ENCODE measurements at regions not wholly inside any gene's neighbourhood (a gene's known extent, or its start where the extent isn't known, plus 50 kb on each side); places are given as distances from the start of the nearest gene placed in this dataset.
A peak's percentile ranks its signal among the peaks of the same experiment; 100 is the strongest.
"Not testable (repeated sequence)": the region's sequence is repeated elsewhere in the genome, so short reads cannot be mapped to it uniquely, and the experiment has no call there.

DNA sequence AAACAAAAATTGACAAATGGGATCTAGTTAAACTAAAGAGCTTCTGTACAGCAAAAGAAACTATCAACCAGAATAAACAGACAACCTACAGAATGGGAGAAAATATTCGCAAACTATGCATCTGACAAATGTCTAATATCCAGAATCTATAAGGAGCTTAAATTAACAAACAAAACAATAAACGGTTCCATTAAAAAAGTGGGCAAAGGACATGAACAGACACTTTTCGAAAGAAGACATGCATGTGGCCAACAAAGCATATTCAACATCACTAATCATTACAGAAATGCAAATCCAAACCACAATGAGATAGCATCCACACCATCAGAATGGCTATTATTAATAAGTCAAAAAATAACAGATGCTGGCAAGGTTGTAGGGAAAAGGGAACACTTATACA lies 50.5 kb upstream of the MED13L start:
- DNase-seq = not testable (repeated sequence)

DNA sequence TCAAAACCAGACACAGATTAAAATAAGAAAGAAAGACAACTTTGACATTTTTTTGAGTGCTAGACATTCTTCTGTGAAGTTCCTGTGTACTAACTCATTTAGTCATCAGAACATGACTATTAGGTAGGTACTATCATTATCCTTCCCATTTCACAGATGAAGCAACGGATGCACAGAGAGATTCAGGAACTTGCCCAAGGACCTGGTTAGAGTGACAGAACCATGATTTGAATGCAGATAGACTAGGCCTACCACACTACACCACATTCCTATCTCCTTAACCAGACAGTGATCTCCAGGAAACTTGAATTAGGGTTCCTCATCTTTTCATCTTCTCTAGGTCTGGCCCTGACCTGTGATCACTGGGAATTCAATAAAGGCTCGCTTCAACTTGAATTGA lies 54.4 kb upstream of the MED13L start:
- DNase-seq = no peak

DNA sequence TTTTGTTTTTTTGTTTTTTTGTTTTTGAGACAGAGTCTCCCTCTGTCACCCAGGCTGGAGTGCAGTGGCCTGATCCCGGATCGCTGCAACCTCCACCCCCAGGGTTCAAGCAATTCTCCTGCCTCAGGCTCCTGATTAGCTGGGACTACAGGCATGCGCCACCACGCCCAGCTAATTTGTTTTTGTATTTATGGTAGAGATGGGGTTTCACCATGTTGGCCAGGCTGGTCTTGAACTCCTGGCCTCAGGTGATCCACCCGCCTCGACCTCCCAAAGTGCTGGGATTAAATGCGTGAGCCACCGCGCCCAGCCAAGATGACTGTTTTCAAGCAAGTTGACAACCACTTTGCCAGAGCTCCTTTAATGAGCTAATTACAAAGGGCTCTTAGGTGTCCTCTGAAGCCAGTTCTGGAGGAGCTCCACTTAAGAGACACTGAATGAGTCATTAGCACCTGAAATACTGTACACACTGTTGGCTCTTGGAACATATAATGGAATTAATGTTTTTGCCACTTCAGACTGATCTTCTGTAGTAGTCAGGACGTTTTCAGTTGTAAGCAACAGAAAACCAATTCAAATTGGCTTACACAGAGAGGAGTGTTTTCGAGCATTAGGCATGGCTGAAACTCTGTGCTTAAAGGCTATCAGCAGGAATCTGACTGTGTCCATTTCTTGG lies 55.4 kb upstream of the MED13L start:
- DNase-seq = no peak

DNA sequence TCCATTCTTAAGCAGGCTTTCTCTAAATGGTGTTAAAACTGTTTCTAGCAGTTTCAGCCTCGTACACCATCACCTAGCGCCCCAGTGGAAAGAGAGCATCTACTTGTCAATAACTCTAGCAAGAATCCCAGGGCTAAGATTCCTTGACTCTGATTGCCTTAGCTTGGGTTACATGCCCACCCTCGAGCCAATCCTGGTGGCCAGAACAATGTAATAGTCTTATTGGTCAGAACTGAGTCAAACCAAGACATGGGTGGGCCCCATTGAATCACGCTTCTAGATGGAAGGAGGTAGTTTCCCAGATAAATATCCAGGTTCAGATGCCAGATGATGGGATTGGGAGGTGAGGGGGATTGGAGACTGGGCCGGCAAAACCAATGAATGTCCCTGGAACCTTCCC lies 55.9 kb upstream of the MED13L start:
- DNase-seq = no peak

DNA sequence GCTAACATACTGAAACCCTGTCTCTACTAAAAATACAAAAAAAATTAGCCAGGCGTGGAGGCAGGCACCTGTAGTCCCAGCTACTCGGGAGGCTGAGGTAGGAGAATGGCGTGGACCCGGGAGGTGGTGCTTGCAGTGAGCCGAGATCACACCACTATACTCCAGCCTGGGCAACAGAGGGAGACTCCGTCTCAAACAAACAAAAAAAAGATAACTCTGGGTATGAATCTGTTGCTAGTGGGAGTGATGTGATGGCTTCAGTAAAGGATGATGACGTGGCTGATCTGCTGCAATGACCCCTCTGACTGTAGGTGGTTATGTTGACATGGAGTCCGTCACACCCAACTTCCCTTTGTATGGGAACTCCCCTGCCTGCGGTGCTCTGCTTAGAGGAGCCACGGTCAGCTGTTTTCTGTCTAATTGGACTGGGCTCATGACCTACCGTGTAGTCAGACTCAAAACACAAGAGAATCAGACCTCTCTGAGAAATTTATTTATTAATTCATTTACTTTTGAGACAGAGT lies 59.1 kb upstream of the MED13L start:
- no peak for DNase-seq

DNA sequence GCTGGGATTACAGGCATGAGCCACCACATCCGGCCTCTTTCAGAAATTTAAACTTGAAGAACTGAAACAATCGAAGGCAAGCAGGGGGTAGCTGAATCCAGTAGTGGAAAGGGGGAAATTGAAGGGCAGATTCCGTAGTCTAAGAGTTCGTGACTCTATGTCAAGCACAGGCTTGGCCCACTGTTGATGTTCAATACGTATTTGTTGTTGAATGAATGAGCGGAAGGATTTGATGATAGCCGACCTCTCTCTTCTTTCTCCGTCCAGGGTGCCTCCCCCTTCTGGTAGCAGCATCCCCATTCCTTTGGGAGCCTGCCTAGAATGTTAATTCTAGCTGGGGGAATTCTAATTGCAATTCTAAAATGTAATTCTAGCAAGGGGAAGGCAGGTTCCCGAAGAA lies 59.8 kb upstream of the MED13L start:
- no peak for DNase-seq

DNA sequence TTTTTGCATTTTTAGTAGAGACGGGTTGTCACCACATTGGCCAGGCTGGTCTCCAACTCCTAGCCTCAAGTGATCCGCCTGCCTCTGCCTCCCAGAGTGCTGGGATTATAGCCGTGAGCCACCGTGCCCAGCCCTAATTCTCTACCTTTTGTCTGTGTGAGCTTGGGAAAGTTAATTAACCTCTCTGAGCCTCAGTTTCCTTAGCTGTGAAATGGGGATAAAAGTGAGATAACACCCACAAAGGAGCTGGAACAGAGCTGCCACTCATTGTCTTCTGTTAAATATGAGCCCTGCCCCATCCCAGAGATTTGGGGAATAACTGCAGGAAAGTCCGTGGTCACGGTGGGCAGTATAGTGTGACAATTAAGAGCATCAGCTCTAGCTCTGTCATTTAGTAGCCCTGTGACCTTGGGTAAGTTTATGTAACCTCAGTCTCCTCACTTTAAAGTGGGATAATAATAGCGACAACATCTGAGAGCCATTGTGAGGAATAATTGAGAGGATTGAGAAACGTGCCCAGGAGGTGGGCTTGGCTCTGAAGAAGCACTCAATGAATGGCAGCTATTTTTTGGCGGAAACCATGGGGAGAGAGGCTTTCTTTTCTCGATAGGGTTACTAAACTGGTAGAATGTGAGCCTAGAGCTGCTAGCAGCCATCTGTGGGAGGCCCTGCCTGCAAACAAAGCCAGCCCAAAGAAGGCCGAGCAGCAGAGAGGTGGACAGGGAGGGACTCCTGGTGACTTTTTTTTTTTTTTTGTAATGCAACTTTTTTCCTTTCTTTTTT lies 60.8 kb upstream of the MED13L start:
- DNase-seq = no peak

DNA sequence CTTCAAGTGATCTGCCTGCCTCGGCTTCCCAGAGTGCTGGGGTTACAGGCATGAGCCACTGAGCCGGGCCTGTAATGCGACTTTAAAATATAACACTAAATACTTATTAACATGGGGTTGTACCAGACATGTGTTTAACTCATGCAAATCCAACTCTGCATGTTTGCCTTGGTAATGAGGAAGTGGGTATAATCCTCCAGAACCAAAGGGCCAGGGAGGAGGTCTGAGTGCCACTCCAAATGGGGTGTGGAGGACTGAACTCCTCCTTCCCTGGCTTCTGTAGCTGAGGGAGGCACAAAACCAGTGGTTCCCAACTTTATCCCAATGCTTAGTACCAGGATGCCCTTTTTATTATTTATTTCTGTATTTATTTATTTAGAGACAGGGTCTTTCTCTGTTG lies 61.6 kb upstream of the MED13L start:
- no peak for DNase-seq

DNA sequence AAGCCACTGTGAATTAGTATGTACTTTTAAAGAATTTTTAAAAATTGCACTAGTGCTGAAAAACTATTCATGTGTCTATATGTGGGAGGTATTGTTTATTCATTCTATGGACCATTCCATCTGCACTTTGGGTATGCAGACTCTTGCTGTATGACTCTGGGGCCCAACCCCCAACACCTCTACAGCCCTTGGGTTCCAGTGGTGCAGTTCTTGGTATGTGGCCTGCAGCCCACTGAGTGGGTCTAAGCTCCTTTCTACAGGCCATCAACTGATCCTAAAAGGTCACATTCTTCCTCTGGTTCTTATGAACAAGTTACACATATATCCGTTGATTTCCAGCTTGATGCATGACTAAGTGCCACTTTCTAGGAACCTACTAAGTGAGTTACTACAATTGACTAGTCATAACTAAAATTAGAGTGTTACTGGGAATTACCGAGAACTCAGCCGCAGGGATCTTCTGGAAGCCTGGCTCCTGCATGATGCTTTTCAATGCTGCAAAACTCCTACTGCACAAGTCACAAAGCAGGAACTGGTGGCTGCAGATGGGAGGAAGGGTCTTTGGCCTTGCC lies 62.4 kb upstream of the MED13L start:
- no peak for DNase-seq

DNA sequence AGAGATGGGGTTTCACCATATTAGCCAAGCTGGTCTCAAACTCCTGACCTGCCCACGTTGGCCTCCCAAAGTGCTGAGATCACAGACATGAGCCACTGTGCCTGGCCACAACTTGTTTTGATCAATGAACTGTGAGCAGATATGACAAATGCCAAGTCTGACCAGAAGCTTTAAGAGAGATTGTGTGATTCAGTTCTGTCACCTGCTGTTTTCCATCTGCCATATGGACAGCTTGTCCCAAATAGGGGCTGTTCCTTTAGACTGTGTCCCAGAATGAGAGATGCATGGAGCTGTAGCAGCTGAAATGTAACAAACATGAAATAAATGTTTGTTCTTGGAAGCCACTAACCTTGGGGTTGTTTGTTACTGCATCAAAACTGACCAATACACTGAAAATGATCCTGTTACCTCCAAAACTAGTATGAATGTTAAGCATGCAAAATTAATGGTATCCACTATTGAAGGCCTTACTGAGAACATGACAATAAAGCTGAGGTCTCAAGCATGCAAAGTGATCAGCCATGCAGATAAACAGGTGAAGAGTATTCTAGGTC lies 65.9 kb upstream of the MED13L start:
- no peak for DNase-seq

DNA sequence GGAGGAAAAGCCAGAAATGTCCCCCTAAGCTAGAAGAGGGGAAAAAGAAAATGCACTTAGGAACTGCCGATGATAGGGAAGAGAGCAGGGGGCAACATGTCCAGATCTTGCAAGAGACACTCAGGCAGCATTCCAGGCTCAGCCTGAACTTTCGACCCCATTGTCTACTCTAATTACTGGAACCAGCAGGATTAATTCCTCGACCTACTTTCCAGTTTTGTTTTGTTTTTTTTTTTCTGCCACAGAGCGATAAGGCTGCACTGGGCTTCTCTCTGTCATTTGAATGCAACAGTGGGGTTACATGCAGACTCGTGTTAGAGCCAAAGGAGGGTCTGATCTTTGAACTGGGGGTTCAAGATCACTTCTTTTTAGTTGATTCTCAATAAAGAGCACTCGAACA lies 68.7 kb upstream of the MED13L start:
- no peak for DNase-seq

DNA sequence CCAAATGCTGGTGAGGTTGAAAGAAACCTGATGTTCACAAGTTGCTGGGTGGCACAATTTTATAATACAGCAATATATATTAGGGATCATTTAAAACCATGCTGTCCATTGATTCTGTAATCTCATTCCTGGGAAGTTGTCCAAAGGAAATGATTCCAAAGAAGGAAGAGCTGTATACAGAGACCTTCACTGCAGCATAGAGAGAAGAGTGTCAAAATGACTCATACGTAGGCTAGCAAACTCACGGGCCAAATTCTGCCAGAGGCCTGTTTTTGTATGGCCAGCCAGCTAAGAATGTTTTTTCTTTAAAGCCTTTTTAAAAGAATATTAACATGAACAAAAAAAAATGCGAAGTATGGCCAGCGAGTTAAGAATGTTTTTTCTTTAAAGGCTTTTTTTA lies 69.2 kb upstream of the MED13L start:
- no peak for DNase-seq

DNA sequence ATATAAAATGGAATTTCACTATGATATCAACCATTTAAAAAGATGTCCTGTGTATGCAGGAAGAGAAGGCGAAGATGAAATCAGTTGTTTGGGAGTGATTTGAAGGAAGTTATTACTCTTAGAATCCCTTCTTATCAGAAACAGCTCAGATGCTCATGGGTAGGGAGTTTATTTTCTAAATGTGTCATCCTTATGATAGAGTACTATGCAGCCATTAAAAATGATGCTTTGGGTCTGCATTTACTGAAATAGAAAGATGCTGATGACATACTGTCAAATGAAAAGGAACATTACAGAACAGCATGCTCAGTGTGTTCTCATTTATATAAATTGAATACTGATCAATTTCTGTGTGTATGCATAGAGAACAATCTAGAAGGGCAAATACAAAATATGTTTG lies 69.8 kb upstream of the MED13L start:
- DNase-seq = no peak

DNA sequence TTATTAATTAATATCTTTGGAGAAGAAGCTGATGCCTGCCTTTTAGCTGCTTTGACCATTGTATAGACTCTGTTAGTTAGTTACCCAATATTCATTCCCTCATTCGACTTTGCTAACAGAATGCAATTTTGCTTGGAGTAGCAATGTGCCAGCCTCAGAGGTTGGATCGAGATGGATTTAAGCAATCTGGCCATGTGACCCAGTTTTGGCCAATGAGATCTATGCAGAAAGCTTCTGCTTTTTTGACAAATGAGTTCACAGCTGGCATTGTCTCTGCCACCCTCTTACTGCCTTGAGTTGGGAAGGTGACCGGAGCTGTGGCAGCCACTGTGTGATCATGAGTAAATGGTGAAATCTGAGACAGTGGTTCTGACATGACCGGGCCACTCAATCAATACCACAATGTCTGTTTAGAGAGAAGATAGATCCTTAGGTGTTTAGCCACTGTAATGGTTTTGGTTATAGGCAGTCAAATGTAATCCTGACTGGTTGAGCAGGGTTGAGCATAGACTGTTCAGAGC lies 74.9 kb upstream of the MED13L start:
- no peak for DNase-seq

DNA sequence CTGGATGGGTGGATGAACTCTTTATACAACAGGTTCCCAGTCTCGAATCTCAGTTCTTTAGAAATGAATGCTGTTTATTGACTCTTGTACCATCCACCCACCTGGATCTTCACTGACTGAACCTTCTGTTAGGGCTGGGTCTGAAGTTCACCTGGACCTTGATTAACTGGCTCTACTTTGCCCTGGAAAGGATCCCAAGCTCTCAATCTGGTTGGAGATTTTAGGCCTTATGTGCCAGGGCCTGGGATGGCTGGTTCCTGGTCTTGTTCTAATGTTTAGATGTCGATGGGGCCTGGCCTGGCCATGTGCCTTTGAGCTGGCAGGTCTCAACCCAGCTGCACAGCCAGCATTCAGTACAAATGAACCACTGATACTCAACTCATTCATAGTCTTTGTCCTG lies 76.5 kb upstream of the MED13L start:
- DNase-seq = no peak

DNA sequence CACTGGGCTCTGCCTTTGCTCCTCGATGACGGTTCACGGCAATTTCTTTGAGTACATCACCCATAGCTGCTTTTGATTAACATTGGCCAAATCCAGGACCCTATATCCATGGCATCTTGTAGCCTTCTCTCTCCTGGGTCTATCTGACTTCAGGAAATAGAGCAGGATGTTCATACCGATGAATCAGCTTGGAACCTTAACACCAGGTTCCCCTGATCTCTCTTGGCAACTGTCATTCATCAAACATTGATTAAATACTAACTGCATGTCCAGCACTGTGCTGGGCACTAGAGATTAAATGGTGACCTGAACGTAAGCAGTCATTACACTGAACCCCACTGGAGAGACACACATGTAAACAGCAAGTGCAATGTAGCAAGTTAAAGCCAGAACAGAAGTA lies 77.0 kb upstream of the MED13L start:
- DNase-seq = no peak

DNA sequence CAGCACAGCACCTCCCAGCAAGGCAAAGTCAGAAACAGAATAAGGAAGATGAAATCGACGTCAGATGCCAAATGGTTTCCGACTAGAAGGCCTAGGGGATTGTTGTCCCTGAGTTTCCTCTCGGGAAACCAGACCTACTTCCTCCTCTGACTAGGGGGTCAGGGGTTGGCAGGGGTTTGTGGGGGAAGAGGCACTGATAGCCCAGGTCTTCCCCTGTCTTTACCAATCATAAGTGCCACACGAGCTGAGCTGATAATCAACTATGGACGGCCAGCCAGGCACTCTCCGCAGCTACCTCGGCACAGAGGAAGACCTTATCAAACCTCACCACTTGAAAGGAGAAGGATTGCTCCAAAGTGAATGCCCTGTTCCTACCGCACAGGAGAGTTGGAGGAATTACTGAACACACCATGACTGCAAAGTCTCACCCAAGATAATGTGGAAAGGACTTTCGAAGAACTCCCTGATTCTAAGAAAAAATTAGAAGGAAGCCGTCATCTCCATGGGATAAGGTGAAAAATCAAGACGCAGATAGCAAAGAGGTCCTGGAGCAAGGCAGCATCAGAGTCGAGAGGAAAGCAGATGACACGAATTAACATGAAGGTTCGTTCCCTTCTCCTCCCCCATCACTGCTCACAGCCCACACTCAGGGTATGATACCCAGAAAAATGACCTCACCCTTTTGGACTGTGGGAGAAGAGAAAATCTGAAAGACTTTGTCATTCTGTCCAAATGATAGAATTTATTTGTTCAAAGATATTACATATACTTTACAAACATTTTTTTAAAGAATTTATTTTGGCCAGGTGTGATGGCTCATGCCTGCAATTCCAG lies 77.7 kb upstream of the MED13L start:
- no peak for DNase-seq

DNA sequence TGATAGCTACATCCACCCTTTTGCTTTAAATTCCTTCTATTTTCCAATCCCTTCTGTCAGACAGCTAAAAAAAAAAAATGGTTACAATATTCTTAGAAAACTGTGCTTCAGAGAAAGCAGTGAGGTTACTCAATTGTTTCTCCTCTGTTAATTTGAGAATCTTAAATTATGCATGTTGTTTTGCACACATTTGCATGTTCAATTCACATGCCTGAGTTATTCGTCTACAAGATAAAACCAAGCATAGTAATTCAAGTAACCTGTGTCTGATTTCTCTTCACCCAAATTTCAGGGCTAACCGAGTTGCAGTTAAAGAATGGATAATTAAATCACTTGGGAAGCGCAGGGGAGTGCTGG lies 81.0 kb upstream of the MED13L start:
- DNase-seq = no peak

DNA sequence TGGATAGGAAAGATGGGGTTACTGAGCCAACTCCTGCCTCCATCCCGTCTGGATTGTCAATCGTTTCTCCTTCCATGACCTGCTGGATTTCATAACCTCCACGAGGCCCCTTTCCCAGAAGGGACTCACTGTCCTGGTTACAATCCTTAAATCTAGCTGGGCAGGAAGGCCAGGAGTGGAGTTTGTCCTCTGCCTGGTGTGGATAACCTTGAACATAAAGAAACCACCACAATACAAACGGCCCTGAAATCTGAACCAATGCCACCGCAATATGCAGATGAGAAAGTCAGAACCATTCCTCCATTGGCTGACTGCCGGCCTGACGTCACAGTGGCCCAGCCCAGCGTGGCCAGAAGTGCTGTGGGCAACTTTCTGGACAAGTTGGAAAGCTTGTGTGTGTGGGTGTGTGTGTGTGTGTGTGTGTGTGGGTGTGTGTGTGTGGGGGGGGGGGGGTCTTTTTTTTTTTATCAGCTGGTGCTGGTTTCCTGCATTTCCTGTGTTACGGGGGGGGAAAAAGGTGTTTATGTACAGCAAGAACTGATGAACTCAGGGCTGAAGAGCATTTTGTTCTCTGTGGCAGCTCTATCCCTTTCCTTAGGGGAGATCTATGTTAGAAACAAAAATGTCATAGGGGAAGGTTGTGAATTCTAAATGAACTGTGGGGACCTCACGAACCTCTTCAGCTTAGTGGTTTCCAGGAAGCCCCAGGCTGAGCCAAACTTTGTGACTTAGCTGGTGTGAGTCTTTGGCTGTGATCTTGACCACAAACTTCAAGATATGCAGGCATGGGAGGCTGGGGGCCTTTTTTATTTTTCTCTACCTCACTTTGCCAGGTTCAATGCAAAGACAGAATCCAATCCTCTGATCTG lies 81.6 kb upstream of the MED13L start:
- peak; percentile 98 for DNase-seq

DNA sequence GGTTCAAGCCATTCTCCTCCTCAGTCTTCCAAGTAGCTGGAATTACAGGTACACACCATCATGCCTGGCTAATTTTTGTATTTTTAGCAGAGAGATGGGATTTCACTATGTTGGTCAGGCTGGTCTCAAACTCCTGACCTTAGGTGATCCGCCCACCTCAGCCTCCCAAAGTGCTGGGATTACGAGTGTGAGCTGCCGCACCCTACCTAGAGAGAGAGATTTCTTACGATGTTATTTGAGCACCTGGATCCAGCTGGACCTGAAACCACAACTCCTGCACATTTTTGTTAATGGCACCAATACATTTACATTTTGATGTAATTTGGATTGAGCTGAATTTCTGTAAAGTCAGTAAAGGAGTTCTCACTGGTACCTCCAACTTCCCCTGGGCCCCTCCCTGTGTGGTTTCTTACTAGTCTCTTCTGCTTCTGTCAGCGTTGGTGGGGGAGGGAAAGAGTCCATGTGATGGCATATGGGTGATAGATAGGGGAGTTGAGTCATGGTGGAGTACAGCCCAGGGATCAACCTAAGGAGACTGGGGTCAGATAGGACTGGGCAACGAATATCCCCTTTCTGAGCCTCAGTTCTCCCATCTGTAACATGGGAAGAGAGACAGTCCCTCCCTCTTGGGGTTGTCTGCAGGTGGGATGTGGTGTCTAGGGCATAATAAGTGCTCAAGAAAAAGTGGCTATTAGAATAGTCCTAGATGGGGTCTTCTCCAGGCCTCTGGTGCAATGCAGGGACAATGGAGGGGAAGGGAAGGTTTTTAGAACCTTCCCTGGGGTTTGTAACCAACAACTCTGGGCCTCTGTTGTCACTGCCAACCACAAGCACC lies 83.3 kb upstream of the MED13L start:
- no peak for DNase-seq

Data from femur (tissue), 1 donor.